Uterus (tissue), 2 donors: ENCODE measurements at regions not wholly inside any gene's neighbourhood (a gene's known extent, or its start where the extent isn't known, plus 50 kb on each side); places are given as distances from the start of the nearest gene placed in this dataset.

Experiments
- POLR2A ChIP-seq, 2 donors: fragments of 450-650 bp; IDR thresholded peaks; one replicate each; pipeline ENCODE4 v1.6.1; 2016; ENCODE audit warnings: antibody characterized with exemption in 2 of 2, mild to moderate bottlenecking in 1 of 2, moderate library complexity in 1 of 2
- TF ChIP-seq, protein P1 (sequence below), 4 experiments: fragments of 200-600 bp in 2 of 4; fragments of 450-650 bp in 2 of 4; sonication (generic) in 2 of 4; IDR thresholded peaks; one replicate each; pipeline ENCODE4 v1.5.1; 2016 to 2019; ENCODE audit warnings: antibody characterized with exemption in 4 of 4, mild to moderate bottlenecking in 2 of 4, moderate library complexity in 1 of 4

DNA sequence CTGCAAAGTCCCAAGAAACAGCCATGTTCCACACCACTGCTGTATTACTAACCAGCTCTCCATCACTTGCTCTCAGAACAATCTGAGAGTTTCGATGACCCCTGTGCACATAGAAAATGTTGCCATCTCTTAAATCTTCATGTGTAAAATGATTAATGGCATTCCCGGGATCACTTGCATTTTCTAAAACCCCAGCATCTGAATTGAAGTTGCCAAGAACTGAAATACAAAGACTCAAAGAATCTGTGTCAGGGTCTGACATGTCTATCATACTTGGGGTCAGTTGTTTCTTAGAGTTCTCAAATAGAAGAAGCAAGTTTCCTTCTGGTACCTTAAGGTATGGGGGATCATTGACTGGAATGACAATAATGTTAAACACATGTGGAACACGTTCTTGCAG is 115.1 kb downstream of the ESM1 start:
- no peak for TF ChIP-seq POLR2A (IDR thresholded peaks at IDR 0.05)
- TF ChIP-seq, protein P1, sequence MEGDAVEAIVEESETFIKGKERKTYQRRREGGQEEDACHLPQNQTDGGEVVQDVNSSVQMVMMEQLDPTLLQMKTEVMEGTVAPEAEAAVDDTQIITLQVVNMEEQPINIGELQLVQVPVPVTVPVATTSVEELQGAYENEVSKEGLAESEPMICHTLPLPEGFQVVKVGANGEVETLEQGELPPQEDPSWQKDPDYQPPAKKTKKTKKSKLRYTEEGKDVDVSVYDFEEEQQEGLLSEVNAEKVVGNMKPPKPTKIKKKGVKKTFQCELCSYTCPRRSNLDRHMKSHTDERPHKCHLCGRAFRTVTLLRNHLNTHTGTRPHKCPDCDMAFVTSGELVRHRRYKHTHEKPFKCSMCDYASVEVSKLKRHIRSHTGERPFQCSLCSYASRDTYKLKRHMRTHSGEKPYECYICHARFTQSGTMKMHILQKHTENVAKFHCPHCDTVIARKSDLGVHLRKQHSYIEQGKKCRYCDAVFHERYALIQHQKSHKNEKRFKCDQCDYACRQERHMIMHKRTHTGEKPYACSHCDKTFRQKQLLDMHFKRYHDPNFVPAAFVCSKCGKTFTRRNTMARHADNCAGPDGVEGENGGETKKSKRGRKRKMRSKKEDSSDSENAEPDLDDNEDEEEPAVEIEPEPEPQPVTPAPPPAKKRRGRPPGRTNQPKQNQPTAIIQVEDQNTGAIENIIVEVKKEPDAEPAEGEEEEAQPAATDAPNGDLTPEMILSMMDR (IDR thresholded peaks at IDR 0.05), result no peak
